Nucleus accumbens (tissue), 56 donors: ENCODE measurements at regions not wholly inside any gene's neighbourhood (a gene's known extent, or its start where the extent isn't known, plus 50 kb on each side); places are given as distances from the start of the nearest gene placed in this dataset.
"Not testable (repeated sequence)": the region's sequence is repeated elsewhere in the genome, so short reads cannot be mapped to it uniquely, and the experiment has no call there.

Experiments used
- DNase-seq, 56 donors: peaks; one replicate each; lab custom pipeline; 2025; lab: John Stamatoyannopoulos, UW

- DNase-seq, result no peak
These were observed 229.5 kb downstream of the ERMARD start for GRCh38 chr6:169980826-169981450.

GRCh38 chr6:169979873-169980432, 228.5 kb downstream of the ERMARD start:
- DNase-seq, result no peak

GRCh38 chr6:169978615-169979161, 227.3 kb downstream of the ERMARD start:
- DNase-seq, result no peak

- no peak for DNase-seq
These were observed 226.2 kb downstream of the ERMARD start for GRCh38 chr6:169977434-169978265.

DNA sequence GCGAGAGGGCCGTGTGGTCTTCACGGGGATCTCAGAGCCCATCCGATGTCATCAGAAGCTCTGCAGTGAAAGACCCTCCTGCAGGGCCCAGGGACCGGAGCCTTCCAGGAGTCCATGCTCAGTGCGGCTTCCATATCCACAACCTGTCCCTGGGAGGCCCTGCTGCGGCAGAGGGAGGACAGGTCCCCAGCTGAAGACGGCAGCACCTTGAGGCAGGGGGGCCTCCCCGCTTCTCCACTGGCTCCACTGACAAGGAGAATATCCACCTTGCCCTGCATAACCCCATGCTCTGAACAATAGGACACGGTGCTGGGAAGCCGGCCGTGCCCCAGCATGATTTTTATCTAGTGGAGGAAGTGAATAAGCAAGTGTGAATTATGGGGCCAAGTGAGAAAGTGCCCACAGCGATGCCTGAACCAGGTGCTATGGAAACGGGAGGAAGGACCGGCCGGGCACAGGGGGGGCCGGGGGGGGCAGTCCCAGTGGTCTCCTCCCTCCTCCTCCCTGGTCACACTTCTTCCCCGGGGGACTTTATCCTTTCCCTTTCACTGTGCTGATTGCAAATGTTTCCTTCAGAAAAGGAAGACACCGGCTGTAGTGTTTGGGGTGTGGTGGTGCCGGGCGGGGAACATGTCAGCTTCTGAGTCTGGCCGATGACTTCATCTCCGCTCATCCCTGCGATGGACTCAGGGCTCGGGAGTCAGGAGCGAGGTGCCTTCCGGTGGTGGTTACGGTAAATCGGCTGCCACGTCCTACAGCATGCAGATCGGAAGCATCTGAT, 225.1 kb downstream of the ERMARD start:
- no peak for DNase-seq

GRCh38 chr6:169975701-169976100, 224.3 kb downstream of the ERMARD start:
- DNase-seq, result no peak

- DNase-seq, result no peak
These were observed 223.9 kb downstream of the ERMARD start for GRCh38 chr6:169975286-169975685.

DNA sequence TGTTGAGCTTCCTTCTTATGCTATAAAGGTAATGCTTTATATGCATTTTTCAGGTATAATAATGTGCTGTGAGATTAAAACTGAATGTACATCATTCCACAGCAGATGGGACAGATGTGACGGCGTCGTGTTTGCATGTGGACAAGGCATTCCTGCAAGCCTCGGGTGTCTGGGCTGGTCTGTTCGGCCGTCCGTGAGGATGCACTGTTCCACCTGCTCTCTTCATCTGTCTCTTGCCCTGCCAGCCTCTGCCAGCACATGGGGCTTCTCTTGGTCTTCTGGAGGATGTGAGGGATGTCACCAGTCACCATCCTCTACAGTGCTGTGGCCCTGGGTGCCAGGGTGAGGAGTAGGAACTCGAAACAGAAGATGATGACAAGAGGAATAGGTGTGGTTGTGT, 223.2 kb downstream of the ERMARD start:
- no peak for DNase-seq

DNA sequence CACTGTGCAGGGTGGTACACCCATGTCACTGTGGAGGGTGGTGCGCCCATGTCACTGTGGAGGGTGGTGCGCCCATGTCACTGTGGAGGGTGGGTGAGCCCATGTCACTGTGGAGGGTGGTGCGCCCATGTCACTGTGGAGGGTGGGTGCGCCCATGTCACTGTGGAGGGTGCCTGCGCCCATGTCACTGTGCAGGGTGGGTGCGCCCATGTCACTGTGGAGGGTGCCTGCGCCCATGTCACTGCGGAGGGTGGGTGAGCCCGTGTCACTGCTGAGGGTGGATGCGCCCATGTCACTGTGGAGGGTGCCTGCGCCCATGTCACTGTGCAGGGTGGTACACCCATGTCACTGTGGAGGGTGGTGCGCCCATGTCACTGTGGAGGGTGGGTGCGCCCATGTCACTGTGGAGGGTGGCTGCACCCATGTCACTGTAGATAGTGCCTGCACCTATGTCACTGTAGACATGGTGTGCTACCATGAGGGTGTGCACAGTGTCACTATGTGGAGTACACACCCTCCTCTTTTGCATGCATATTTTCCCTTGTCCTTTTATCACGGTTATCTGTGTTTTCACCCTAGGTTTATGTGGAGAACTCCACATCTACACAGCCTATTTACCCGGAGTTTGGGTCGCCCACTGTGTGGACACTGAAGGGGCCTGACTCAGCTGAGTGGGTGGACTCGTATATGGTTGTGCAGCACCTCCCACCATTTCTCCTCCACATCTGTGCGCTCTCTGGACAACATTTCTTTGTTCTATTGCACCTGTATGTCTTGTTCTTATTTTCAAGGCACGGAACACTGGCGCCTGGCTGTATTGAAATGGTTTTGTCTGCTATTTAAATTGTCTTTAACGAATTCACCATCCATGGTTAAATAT, 222.4 kb downstream of the ERMARD start:
- not testable (repeated sequence) for DNase-seq

GRCh38 chr6:169972736-169973135, 221.3 kb downstream of the ERMARD start:
- no peak for DNase-seq

GRCh38 chr6:169972101-169972651, 220.8 kb downstream of the ERMARD start:
- DNase-seq, result no peak

- no peak for DNase-seq
These were observed 219.8 kb downstream of the ERMARD start for GRCh38 chr6:169971081-169971861.

- DNase-seq, result no peak
These were observed 219.0 kb downstream of the ERMARD start for GRCh38 chr6:169970306-169970988.

- DNase-seq, result no peak
These were observed 218.1 kb downstream of the ERMARD start for GRCh38 chr6:169969372-169970099.

- DNase-seq, result no peak
These were observed 217.3 kb downstream of the ERMARD start for GRCh38 chr6:169968541-169969270.

- no peak for DNase-seq
These were observed 216.3 kb downstream of the ERMARD start for GRCh38 chr6:169967687-169968086.
